Breast epithelium (tissue), 4 donors: ENCODE measurements at regions not wholly inside any gene's neighbourhood (a gene's known extent, or its start where the extent isn't known, plus 50 kb on each side); places are given as distances from the start of the nearest gene placed in this dataset.

Experiments used
- DNase-seq, 2 donors: peaks; one replicate each; pipeline ENCODE4 v3.0.0-alpha.2; 2019; ENCODE audit warnings: low spot score in 2 of 2
- H3K27ac ChIP-seq, 2 donors: fragments of 200-600 bp; sonication (generic) in 1 of 2; one replicate each; pipeline ENCODE4 v1.5.1; 2016 to 2019; ENCODE audit warnings: mild to moderate bottlenecking in 1 of 2
- H3K27me3 ChIP-seq, 2 donors: fragments of 200-600 bp; sonication (generic) in 1 of 2; one replicate each; pipeline versions ENCODE4 v1.5.1 to v1.6.0; 2017 to 2019; ENCODE audit warnings: control low read depth in 1 of 2, mild to moderate bottlenecking in 1 of 2
- H3K36me3 ChIP-seq: fragments of 200-600 bp; one replicate; pipeline ENCODE4 v1.5.1; 2019
- H3K4me1 ChIP-seq, 2 donors: fragments of 200-600 bp; sonication (generic); one replicate each; pipeline ENCODE4 v1.5.1; 2016 to 2019; ENCODE audit warnings: control low read depth in 1 of 2
- H3K4me3 ChIP-seq, 3 donors: fragments of 200-600 bp; sonication (generic); 1 replicate in 2 of 3; 2 replicates in 1 of 3; pipeline ENCODE4 v1.5.1; 2016 to 2019; ENCODE audit warnings: mild to moderate bottlenecking in 3 of 3, moderate library complexity in 2 of 3
- H3K9me3 ChIP-seq, 2 donors: fragments of 200-600 bp; sonication (generic) in 1 of 2; one replicate each; pipeline ENCODE4 v1.5.1; 2016 to 2019; ENCODE audit warnings: control low read depth in 1 of 2
- CTCF ChIP-seq, 3 donors: fragments of 450-650 bp; IDR thresholded peaks; one replicate each; pipeline ENCODE4 v1.5.1; 2016 to 2017; ENCODE audit warnings: antibody characterized with exemption in 3 of 3, mild to moderate bottlenecking in 3 of 3, moderate library complexity in 3 of 3
- POLR2A ChIP-seq: fragments of 450-650 bp; IDR thresholded peaks from one replicate; pipeline ENCODE4 v1.6.1; 2016; ENCODE audit warnings: antibody characterized with exemption, mild to moderate bottlenecking, moderate library complexity
- POLR2AphosphoS5 ChIP-seq, 3 donors: sonication (generic); formaldehyde crosslinking; IDR thresholded peaks; one replicate each; pipeline ENCODE4 v1.6.1; 2017; ENCODE audit warnings: antibody characterized with exemption in 3 of 3
- intact Hi-C: fragments of 100-400 bp; cut with DNase I; formaldehyde crosslinking; loops from one replicate; pipeline ENCODE4 v1.15.1; 2023; ENCODE audit warnings: low total_unique reads

GRCh38 chr4:116500225-116500624 lies 585.2 kb downstream of the TRAM1L1 start:
- no peak for TF ChIP-seq POLR2A
- no peak for TF ChIP-seq CTCF (IDR thresholded peaks at IDR 0.05)
- no peak for TF ChIP-seq POLR2AphosphoS5 (IDR thresholded peaks at IDR 0.05)
- intact Hi-C loops: no loop called here
- Histone ChIP-seq H3K9me3 (no peaks in the 10 kb centered on the region), H3K4me3 (no peak overlapping the region), H3K36me3 (no peaks in the 10 kb centered on the region), H3K4me1 (no peaks in the 10 kb centered on the region), H3K27ac (no peak overlapping the region), H3K27me3 (no peaks in the 10 kb centered on the region)
- DNase-seq: no peak

GRCh38 chr4:116489739-116490138 lies 595.6 kb downstream of the TRAM1L1 start:
- DNase-seq: no peak
- Histone ChIP-seq H3K9me3 (no peaks in the 10 kb centered on the region), H3K4me1 (no peaks in the 10 kb centered on the region), H3K36me3 (no peaks in the 10 kb centered on the region), H3K27ac (no peak overlapping the region), H3K27me3 (no peaks in the 10 kb centered on the region), H3K4me3 (no peak overlapping the region)
- TF ChIP-seq POLR2A (no peak), POLR2AphosphoS5 (IDR thresholded peaks at IDR 0.05) (no peak), CTCF (IDR thresholded peaks at IDR 0.05) (no peak)
- intact Hi-C loops: no loop called here

- TF ChIP-seq CTCF (IDR thresholded peaks at IDR 0.05) (no peak), POLR2A (no peak), POLR2AphosphoS5 (IDR thresholded peaks at IDR 0.05) (no peak)
- Histone ChIP-seq H3K4me3 (no peak overlapping the region), H3K27ac (no peak overlapping the region), H3K9me3 (no peaks in the 10 kb centered on the region), H3K36me3 (no peaks in the 10 kb centered on the region), H3K27me3 (no peaks in the 10 kb centered on the region), H3K4me1 (no peaks in the 10 kb centered on the region)
- no peak for DNase-seq
- intact Hi-C loops: no loop called here
These were observed 599.0 kb downstream of the TRAM1L1 start for GRCh38 chr4:116486401-116486800.

- H3K27ac ChIP-seq: no peak overlapping the region
These were observed 604.8 kb downstream of the TRAM1L1 start for GRCh38 chr4:116480546-116480945.

GRCh38 chr4:116478343-116478742 lies 607.0 kb downstream of the TRAM1L1 start:
- H3K27ac ChIP-seq: no peak overlapping the region
- H3K27me3 ChIP-seq: no peaks in the 10 kb centered on the region
- H3K4me1 ChIP-seq: no peaks in the 10 kb centered on the region
- no peaks in the 10 kb centered on the region for H3K36me3 ChIP-seq
- no peak for DNase-seq
- TF ChIP-seq POLR2A (no peak), CTCF (IDR thresholded peaks at IDR 0.05) (no peak), POLR2AphosphoS5 (IDR thresholded peaks at IDR 0.05) (no peak)
- intact Hi-C loops: no loop called here
- H3K9me3 ChIP-seq: peaks cover 0 to 10% of the 10 kb centered on the region in 2 donors
- no peak overlapping the region for H3K4me3 ChIP-seq

More at GRCh38 chr4:116480546-116480945, 604.8 kb downstream of the TRAM1L1 start:
- H3K27me3 ChIP-seq: no peaks in the 10 kb centered on the region
- intact Hi-C loops: no loop called here
- no peaks in the 10 kb centered on the region for H3K4me1 ChIP-seq
- peaks cover 0 to 10% of the 10 kb centered on the region in 2 donors for H3K9me3 ChIP-seq
- TF ChIP-seq POLR2AphosphoS5 (IDR thresholded peaks at IDR 0.05): no peak
- TF ChIP-seq POLR2A: no peak
- no peak for TF ChIP-seq CTCF (IDR thresholded peaks at IDR 0.05)
- no peak overlapping the region for H3K4me3 ChIP-seq
- DNase-seq: no peak
- no peaks in the 10 kb centered on the region for H3K36me3 ChIP-seq
